GM19240 (cell line): ENCODE measurements at regions not wholly inside any gene's neighbourhood (a gene's known extent, or its start where the extent isn't known, plus 50 kb on each side); places are given as distances from the start of the nearest gene placed in this dataset.
"Not testable (repeated sequence)": the region's sequence is repeated elsewhere in the genome, so short reads cannot be mapped to it uniquely, and the experiment has no call there.

Experiments used
- DNase-seq: peaks from one replicate; pipeline ENCODE4 v3.0.0; 2011; ENCODE audit warnings: low spot score; ENCODE audit not compliant: insufficient read length

GRCh38 chr11:39462506-39462905 is 1996.9 kb downstream of the LRRC4C start:
- no peak for DNase-seq

GRCh38 chr11:39461066-39461465 is 1998.4 kb downstream of the LRRC4C start:
- no peak for DNase-seq

GRCh38 chr11:39459606-39460005 is 1999.8 kb downstream of the LRRC4C start:
- DNase-seq, result no peak

- no peak for DNase-seq
These were observed 2001.0 kb downstream of the LRRC4C start for GRCh38 chr11:39458481-39458880.

GRCh38 chr11:39443424-39444022 is 2015.9 kb downstream of the LRRC4C start:
- no peak for DNase-seq

GRCh38 chr11:39442177-39442576 is 2017.3 kb downstream of the LRRC4C start:
- no peak for DNase-seq

GRCh38 chr11:39435641-39436040 is 2023.8 kb downstream of the LRRC4C start:
- DNase-seq, result no peak

- no peak for DNase-seq
These were observed 2025.0 kb downstream of the LRRC4C start for GRCh38 chr11:39434466-39434865.

GRCh38 chr11:39432929-39433328 is 2026.5 kb downstream of the LRRC4C start:
- DNase-seq, result no peak

GRCh38 chr11:39425226-39425625 is 2034.2 kb downstream of the LRRC4C start:
- DNase-seq, result no peak

GRCh38 chr11:39412117-39412516 is 2047.3 kb downstream of the LRRC4C start:
- no peak for DNase-seq

GRCh38 chr11:39385911-39386310 is 2073.5 kb downstream of the LRRC4C start:
- DNase-seq, result no peak

- DNase-seq, result no peak
These were observed 2084.3 kb downstream of the LRRC4C start for GRCh38 chr11:39374963-39375698.

GRCh38 chr11:39367534-39367933 is 2091.9 kb downstream of the LRRC4C start:
- no peak for DNase-seq

- no peak for DNase-seq
These were observed 2093.5 kb downstream of the LRRC4C start for GRCh38 chr11:39365809-39366436.

GRCh38 chr11:39363571-39363970 is 2095.9 kb downstream of the LRRC4C start:
- DNase-seq, result no peak

GRCh38 chr11:39361557-39361956 is 2097.9 kb downstream of the LRRC4C start:
- DNase-seq, result no peak

GRCh38 chr11:39345834-39346442 is 2113.5 kb downstream of the LRRC4C start:
- no peak for DNase-seq

- DNase-seq, result no peak
These were observed 2118.0 kb downstream of the LRRC4C start for GRCh38 chr11:39341461-39341860.

GRCh38 chr11:39333006-39333405 is 2126.4 kb downstream of the LRRC4C start:
- not testable (repeated sequence) for DNase-seq

- no peak for DNase-seq
These were observed 2132.2 kb downstream of the LRRC4C start for GRCh38 chr11:39327302-39327701.

GRCh38 chr11:39311888-39312287 is 2147.6 kb downstream of the LRRC4C start:
- not testable (repeated sequence) for DNase-seq
